Adrenal gland (tissue), 5 donors: ENCODE measurements at regions not wholly inside any gene's neighbourhood (a gene's known extent, or its start where the extent isn't known, plus 50 kb on each side); places are given as distances from the start of the nearest gene placed in this dataset.

ENCODE experiments used
- POLR2A ChIP-seq, 2 donors: fragments of 450-650 bp; IDR thresholded peaks; one replicate each; pipeline ENCODE4 v1.6.1; 2017; ENCODE audit warnings: antibody characterized with exemption in 2 of 2, mild to moderate bottlenecking in 2 of 2, moderate library complexity in 1 of 2
- TF ChIP-seq, protein P1 (sequence below), 6 experiments: fragments of 450-650 bp in 4 of 6; fragments of 200-600 bp in 2 of 6; sonication (generic) in 1 of 6; IDR thresholded peaks; 1 replicate in 5 of 6; 2 replicates in 1 of 6; pipeline versions ENCODE4 v1.5.1 to v1.8.0; 2016 to 2021; ENCODE audit warnings: antibody characterized with exemption in 6 of 6, mild to moderate bottlenecking in 2 of 6, moderate library complexity in 1 of 6
- donor health status: DM: no; HTN: no; CAD: no.

- TF ChIP-seq, protein P1, sequence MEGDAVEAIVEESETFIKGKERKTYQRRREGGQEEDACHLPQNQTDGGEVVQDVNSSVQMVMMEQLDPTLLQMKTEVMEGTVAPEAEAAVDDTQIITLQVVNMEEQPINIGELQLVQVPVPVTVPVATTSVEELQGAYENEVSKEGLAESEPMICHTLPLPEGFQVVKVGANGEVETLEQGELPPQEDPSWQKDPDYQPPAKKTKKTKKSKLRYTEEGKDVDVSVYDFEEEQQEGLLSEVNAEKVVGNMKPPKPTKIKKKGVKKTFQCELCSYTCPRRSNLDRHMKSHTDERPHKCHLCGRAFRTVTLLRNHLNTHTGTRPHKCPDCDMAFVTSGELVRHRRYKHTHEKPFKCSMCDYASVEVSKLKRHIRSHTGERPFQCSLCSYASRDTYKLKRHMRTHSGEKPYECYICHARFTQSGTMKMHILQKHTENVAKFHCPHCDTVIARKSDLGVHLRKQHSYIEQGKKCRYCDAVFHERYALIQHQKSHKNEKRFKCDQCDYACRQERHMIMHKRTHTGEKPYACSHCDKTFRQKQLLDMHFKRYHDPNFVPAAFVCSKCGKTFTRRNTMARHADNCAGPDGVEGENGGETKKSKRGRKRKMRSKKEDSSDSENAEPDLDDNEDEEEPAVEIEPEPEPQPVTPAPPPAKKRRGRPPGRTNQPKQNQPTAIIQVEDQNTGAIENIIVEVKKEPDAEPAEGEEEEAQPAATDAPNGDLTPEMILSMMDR (IDR thresholded peaks at IDR 0.05) = no peak
- no peak for TF ChIP-seq POLR2A (IDR thresholded peaks at IDR 0.05)
Measured at GRCh38 chr3:22157848-22158247, 406.8 kb upstream of the ZNF385D start.
